HepG2 (cell line): ENCODE measurements at regions not wholly inside any gene's neighbourhood (a gene's known extent, or its start where the extent isn't known, plus 50 kb on each side); places are given as distances from the start of the nearest gene placed in this dataset.

Source experiments
- ATAC-seq: fragments of 200-7000 bp; cut with Tn5 transposase; 3 replicates; pipeline ENCODE4 v1.9.1; 2020; ENCODE audit warnings: mild to moderate bottlenecking, moderate library complexity
- BruUV-seq: library from RNA; stranded (reverse); fragments of 400-500 nt; replicated peaks from 2 replicates; lab custom pipeline; 2021; lab: Mats Ljungman, UMichigan
- CTCF ChIA-PET: fragments of 300-600 bp; formaldehyde crosslinking; extraction: SDS; loops from one replicate; lab custom pipeline; 2021; ENCODE audit warnings: low total read pairs, inconsistent platforms, low intra/inter-chr PET ratio; lab: Yijun Ruan, JAX
- POLR2A ChIA-PET: fragments of 350-600 bp; sonication (Branson Sonifier 250); formaldehyde crosslinking; loops from one replicate; lab custom pipeline; 2020; ENCODE audit warnings: antibody characterized with exemption, inconsistent platforms; lab: Yijun Ruan, JAX
- DNase-seq: peaks from one replicate; pipeline ENCODE4 v3.0.0-alpha.2; 2015; ENCODE audit warnings: low spot score
- FAIRE-seq: peaks from 3 replicates; lab custom pipeline; 2011; peaks lifted over from hg19 to GRCh38; lab: Jason Lieb, UNC
- H2AFZ ChIP-seq: one replicate; pipeline ENCODE4 v1.6.1; 2011; ENCODE audit warnings: low read length, inconsistent platforms
- H3K27ac ChIP-seq: fragments of 300-600 bp; 3 replicates; pipeline ENCODE4 v1.8.0; 2011; ENCODE audit warnings: mixed run types, mild to moderate bottlenecking, mixed read lengths, low read length, inconsistent platforms; ENCODE audit not compliant: insufficient read depth; ENCODE audit errors: extremely low read length
- H3K27me3 ChIP-seq, 2 experiments: fragments of 200-600 bp in 1 of 2; 2 replicates in 1 of 2; 3 replicates in 1 of 2; pipeline versions ENCODE4 v1.6.0 to v1.8.0; 2011; ENCODE audit warnings: low read length in 2 of 2, mild to moderate bottlenecking in 2 of 2, moderate library complexity in 2 of 2, inconsistent platforms in 1 of 2; ENCODE audit not compliant: insufficient read depth in 2 of 2, control insufficient read depth in 1 of 2
- H3K36me3 ChIP-seq, 2 experiments: fragments of 200-600 bp in 1 of 2; replicated peaks in 1 of 2; 2 replicates in 1 of 2; 3 replicates in 1 of 2; pipeline versions ENCODE4 v1.5.1 to v1.8.0; 2011; ENCODE audit warnings: low read length in 2 of 2, inconsistent platforms in 1 of 2; ENCODE audit not compliant: insufficient read depth in 2 of 2, control insufficient read depth in 1 of 2
- H3K4me1 ChIP-seq: 2 replicates; pipeline ENCODE4 v1.5.1; 2012; ENCODE audit warnings: low read length, inconsistent platforms; ENCODE audit not compliant: insufficient read depth
- H3K4me2 ChIP-seq: 2 replicates; pipeline ENCODE4 v1.6.0; 2011; ENCODE audit warnings: low read depth, low read length, inconsistent platforms
- H3K4me3 ChIP-seq, 3 experiments: fragments of 200-600 bp in 1 of 3; sonication (generic), shearing (Covaris generic) in 1 of 3; replicated peaks in 1 of 3; 2 replicates each; pipeline ENCODE4 v1.5.1; 2011 to 2016; ENCODE audit warnings: low read length in 3 of 3, inconsistent platforms in 2 of 3, low read depth in 2 of 3, mild to moderate bottlenecking in 2 of 3, control low read depth in 1 of 3, mixed read lengths in 1 of 3; ENCODE audit not compliant: insufficient read depth in 1 of 3
- H3K79me2 ChIP-seq: one replicate; pipeline ENCODE4 v1.6.1; 2011; ENCODE audit warnings: low read length, inconsistent platforms; ENCODE audit not compliant: insufficient read depth
- H3K9ac ChIP-seq: 2 replicates; pipeline ENCODE4 v1.6.0; 2011; ENCODE audit warnings: mild to moderate bottlenecking, low read depth, low read length, inconsistent platforms; ENCODE audit not compliant: insufficient read depth
- H3K9me3 ChIP-seq: 2 replicates; pipeline ENCODE4 v1.5.1; 2012; ENCODE audit warnings: mild to moderate bottlenecking, low read length
- H4K20me1 ChIP-seq: 2 replicates; pipeline ENCODE4 v1.6.0; 2011; ENCODE audit warnings: inconsistent platforms, mild to moderate bottlenecking, low read length, moderate library complexity; ENCODE audit not compliant: insufficient read depth
- ARHGAP35 ChIP-seq: sonication (generic); formaldehyde crosslinking; IDR thresholded peaks from 2 replicates; pipeline ENCODE4 v1.9.0; 2022; ENCODE audit warnings: mild to moderate bottlenecking, inconsistent platforms, moderate library complexity, missing genetic modification reagents, borderline replicate concordance
- CREB1 ChIP-seq, 2 experiments: fragments of 450-650 bp in 1 of 2; IDR thresholded peaks; 2 replicates each; pipeline ENCODE4 v1.6.1; 2016 to 2017; ENCODE audit warnings: control low read depth in 1 of 2, mild to moderate bottlenecking in 1 of 2, missing compliant biosample characterization in 1 of 2, missing genetic modification characterization in 1 of 2
- DPF2 ChIP-seq: sonication (generic); formaldehyde crosslinking; IDR thresholded peaks from 2 replicates; pipeline ENCODE4 v1.4.0; 2020; ENCODE audit warnings: mild to moderate bottlenecking, low read depth, missing genetic modification reagents, borderline replicate concordance
- KDM1A ChIP-seq: IDR thresholded peaks from 2 replicates; pipeline ENCODE4 v1.6.1; 2016; ENCODE audit warnings: missing compliant biosample characterization
- MAFF ChIP-seq: IDR thresholded peaks from 2 replicates; pipeline ENCODE4 v1.6.1; 2011; ENCODE audit warnings: low read depth, low read length, improper control_type of control experiment
- RBAK ChIP-seq: sonication (generic); formaldehyde crosslinking; IDR thresholded peaks from 2 replicates; pipeline ENCODE4 v1.5.1; 2020; ENCODE audit warnings: mild to moderate bottlenecking, missing genetic modification reagents
- SATB2 ChIP-seq: sonication (generic); formaldehyde crosslinking; IDR thresholded peaks from 2 replicates; pipeline ENCODE4 v1.5.0; 2020; ENCODE audit warnings: missing genetic modification reagents
- SIX1 ChIP-seq: sonication (generic); formaldehyde crosslinking; IDR thresholded peaks from 2 replicates; pipeline ENCODE4 v1.4.0; 2020; ENCODE audit warnings: missing genetic modification reagents, borderline replicate concordance
- SMAD9 ChIP-seq: sonication (generic); formaldehyde crosslinking; IDR thresholded peaks from 2 replicates; pipeline ENCODE4 v1.5.1; 2020; ENCODE audit warnings: mild to moderate bottlenecking, missing genetic modification reagents
- U2AF2 ChIP-seq: fragments of 200-400 bp; formaldehyde crosslinking; IDR thresholded peaks from 2 replicates; pipeline ENCODE4 v1.6.1; 2017; ENCODE audit warnings: low read depth, mild to moderate bottlenecking, low read length
- ZMYM4 ChIP-seq: sonication (generic); formaldehyde crosslinking; IDR thresholded peaks from 2 replicates; pipeline ENCODE4 v1.8.1; 2023; ENCODE audit warnings: mild to moderate bottlenecking, missing genetic modification reagents
- ZNF292 ChIP-seq: sonication (generic); formaldehyde crosslinking; IDR thresholded peaks from 2 replicates; pipeline ENCODE4 v1.8.1; 2022; ENCODE audit warnings: mild to moderate bottlenecking, low read depth, missing genetic modification reagents, borderline replicate concordance
- WGBS: methylation state at CpG from one replicate; pipeline ENCODE4 v1.1.6; 2017; ENCODE audit warnings: low lambda C conversion rate; 5-methylcytosine and 5-hydroxymethylcytosine counted together
- in situ Hi-C: cut with HindIII; loops from 2 replicates; pipeline ENCODE4 v1.10.0; 2017; ENCODE audit warnings: low pct_unique_long_range_greater_than_20kb; ENCODE audit not compliant: extremely low pct_ligation_motif_present
- intact Hi-C: fragments of 100-400 bp; cut with micrococcal nuclease; formaldehyde crosslinking; loops from one replicate; pipeline ENCODE4 v1.10.0; 2022; ENCODE audit not compliant: unreplicated experiment
- TF ChIP-seq, protein P1 (sequence below): sonication (generic); formaldehyde crosslinking; IDR thresholded peaks from 2 replicates; pipeline ENCODE4 v1.4.0; 2020; ENCODE audit warnings: low read depth, missing genetic modification reagents
- TF ChIP-seq, protein P2 (sequence below): fragments of 450-650 bp; IDR thresholded peaks from 2 replicates; pipeline ENCODE4 v1.6.1; 2017

DNA sequence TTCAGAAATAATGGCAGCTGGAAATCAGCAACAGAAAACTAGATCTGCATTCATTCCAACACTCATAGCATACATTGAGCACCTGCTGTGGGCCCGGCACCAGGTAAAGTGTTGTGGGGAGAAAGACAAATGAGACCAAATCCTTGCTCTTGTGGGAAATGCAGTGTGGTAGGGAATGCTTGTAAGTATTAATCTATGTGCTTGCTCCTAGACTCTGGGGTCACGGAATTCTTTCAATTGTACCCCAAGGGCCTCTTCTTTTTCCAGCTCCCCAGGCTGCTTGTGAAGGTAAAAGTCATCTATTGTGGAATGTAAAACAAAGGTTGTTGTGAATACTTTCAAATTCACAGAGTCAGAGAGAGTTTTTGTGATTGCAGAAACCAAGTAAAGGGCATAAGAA is 501.9 kb downstream of the CDK5RAP2 start:
- Histone ChIP-seq H2AFZ (no peak overlapping the region), H3K9ac (no peak overlapping the region), H3K36me3 (no peaks in the 10 kb centered on the region), H3K27me3 (no peaks in the 10 kb centered on the region), H3K9me3 (no peaks in the 10 kb centered on the region), H4K20me1 (0 out of 2 replicates have a peak, but pooled peaks cover 3% of the 10 kb centered on the region), H3K27ac (no peak overlapping the region), H3K4me3 (no peak overlapping the region), H3K79me2 (no peaks in the 10 kb centered on the region), H3K4me1 (no peaks in the 10 kb centered on the region), H3K4me2 (no peak overlapping the region)
- WGBS = 10% methylated on average over 2 of the region's 2 CpGs
- DNase-seq (no peak), FAIRE-seq (no peak), ATAC-seq (no peak)
- TF ChIP-seq SIX1 (CRISPR knock-in tag) = no peak
- ChIA-PET CTCF (no interaction called here), POLR2A (no interaction called here)
- no TSS peak for BruUV-seq
- in situ Hi-C loops (no loop called here), intact Hi-C loops (no loop called here)

DNA sequence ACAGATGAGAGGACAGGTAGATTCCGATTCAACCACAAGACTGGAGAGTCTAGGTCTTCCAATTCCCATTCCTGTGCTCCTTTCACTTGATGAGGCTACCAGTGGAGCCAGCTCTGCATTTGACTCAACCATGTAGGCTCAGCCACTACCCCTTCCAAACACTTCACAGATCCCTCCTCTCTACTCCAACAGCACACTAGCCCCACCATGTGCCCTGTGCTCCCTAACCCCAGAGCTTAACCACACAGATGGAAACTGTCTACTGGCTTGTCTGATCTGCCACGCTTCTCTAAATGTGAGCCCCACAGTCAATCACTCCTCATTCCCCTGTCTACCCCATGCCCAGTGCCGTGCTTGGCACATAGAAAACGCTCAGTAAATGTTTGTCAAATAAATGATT is 508.2 kb downstream of the CDK5RAP2 start:
- POLR2A ChIA-PET = no interaction called here
- TF ChIP-seq ZNF292 (no peak), ARHGAP35 (CRISPR knock-in tag) (no peak), MAFF (no peak), RBAK (CRISPR knock-in tag) (no peak), CREB1 (IDR thresholded peaks at IDR 0.05) (no peak), CREB1 (CRISPR knock-in tag; IDR thresholded peaks at IDR 0.05) (no peak), SATB2 (CRISPR knock-in tag) (no peak), KDM1A (CRISPR knock-in tag) (no peak), U2AF2 (no peak), DPF2 (CRISPR knock-in tag) (no peak), SMAD9 (CRISPR knock-in tag) (no peak), ZMYM4 (CRISPR knock-in tag) (no peak)
- TF ChIP-seq, protein P1, sequence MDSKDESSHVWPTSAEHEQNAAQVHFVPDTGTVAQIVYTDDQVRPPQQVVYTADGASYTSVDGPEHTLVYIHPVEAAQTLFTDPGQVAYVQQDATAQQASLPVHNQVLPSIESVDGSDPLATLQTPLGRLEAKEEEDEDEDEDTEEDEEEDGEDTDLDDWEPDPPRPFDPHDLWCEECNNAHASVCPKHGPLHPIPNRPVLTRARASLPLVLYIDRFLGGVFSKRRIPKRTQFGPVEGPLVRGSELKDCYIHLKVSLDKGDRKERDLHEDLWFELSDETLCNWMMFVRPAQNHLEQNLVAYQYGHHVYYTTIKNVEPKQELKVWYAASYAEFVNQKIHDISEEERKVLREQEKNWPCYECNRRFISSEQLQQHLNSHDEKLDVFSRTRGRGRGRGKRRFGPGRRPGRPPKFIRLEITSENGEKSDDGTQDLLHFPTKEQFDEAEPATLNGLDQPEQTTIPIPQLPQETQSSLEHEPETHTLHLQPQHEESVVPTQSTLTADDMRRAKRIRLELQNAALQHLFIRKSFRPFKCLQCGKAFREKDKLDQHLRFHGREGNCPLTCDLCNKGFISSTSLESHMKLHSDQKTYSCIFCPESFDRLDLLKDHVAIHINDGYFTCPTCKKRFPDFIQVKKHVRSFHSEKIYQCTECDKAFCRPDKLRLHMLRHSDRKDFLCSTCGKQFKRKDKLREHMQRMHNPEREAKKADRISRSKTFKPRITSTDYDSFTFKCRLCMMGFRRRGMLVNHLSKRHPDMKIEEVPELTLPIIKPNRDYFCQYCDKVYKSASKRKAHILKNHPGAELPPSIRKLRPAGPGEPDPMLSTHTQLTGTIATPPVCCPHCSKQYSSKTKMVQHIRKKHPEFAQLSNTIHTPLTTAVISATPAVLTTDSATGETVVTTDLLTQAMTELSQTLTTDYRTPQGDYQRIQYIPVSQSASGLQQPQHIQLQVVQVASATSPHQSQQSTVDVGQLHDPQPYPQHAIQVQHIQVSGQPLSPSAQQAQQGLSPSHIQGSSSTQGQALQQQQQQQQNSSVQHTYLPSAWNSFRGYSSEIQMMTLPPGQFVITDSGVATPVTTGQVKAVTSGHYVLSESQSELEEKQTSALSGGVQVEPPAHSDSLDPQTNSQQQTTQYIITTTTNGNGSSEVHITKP = no peak
- TF ChIP-seq, protein P2, sequence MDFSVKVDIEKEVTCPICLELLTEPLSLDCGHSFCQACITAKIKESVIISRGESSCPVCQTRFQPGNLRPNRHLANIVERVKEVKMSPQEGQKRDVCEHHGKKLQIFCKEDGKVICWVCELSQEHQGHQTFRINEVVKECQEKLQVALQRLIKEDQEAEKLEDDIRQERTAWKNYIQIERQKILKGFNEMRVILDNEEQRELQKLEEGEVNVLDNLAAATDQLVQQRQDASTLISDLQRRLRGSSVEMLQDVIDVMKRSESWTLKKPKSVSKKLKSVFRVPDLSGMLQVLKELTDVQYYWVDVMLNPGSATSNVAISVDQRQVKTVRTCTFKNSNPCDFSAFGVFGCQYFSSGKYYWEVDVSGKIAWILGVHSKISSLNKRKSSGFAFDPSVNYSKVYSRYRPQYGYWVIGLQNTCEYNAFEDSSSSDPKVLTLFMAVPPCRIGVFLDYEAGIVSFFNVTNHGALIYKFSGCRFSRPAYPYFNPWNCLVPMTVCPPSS = no peak

More for the DNA sequence above, 508.2 kb downstream of the CDK5RAP2 start:
- no TSS peak for BruUV-seq
- DNase-seq (no peak), ATAC-seq (no peak), FAIRE-seq (no peak)
- 0 out of 5 replicates have a peak, but pooled peaks cover 0 to 3% of the 10 kb centered on the region in 2 experiments for H3K27me3 ChIP-seq
- H3K4me1 ChIP-seq = no peaks in the 10 kb centered on the region
- intact Hi-C loops (no loop called here), in situ Hi-C loops (no loop called here)
- CTCF ChIA-PET = no interaction called here
- 6% methylated on average over 4 of the region's 4 CpGs for WGBS
- no peak overlapping the region for H3K27ac ChIP-seq
- no peak overlapping the region for H2AFZ ChIP-seq
- no peaks in the 10 kb centered on the region for H3K79me2 ChIP-seq
- H4K20me1 ChIP-seq = 0 out of 2 replicates have a peak, but pooled peaks cover 3% of the 10 kb centered on the region
- H3K4me3 ChIP-seq = no peak overlapping the region
- H3K9ac ChIP-seq = no peak overlapping the region
- no peak overlapping the region for H3K4me2 ChIP-seq
- no peaks in the 10 kb centered on the region for H3K9me3 ChIP-seq
- H3K36me3 ChIP-seq = no peaks in the 10 kb centered on the region
